ENCODE measurements at regions not wholly inside any gene's neighbourhood (a gene's known extent, or its start where the extent isn't known, plus 50 kb on each side); places are given as distances from the start of the nearest gene placed in this dataset.

- TF ChIP-seq, protein P1, sequence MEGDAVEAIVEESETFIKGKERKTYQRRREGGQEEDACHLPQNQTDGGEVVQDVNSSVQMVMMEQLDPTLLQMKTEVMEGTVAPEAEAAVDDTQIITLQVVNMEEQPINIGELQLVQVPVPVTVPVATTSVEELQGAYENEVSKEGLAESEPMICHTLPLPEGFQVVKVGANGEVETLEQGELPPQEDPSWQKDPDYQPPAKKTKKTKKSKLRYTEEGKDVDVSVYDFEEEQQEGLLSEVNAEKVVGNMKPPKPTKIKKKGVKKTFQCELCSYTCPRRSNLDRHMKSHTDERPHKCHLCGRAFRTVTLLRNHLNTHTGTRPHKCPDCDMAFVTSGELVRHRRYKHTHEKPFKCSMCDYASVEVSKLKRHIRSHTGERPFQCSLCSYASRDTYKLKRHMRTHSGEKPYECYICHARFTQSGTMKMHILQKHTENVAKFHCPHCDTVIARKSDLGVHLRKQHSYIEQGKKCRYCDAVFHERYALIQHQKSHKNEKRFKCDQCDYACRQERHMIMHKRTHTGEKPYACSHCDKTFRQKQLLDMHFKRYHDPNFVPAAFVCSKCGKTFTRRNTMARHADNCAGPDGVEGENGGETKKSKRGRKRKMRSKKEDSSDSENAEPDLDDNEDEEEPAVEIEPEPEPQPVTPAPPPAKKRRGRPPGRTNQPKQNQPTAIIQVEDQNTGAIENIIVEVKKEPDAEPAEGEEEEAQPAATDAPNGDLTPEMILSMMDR (conservative IDR thresholded peaks at IDR 0.05 in 1 of 2, IDR thresholded peaks at IDR 0.05 in 1 of 2; ENCODE audit: low read depth in 1 of 2, low read length in 2 of 2): no peak
- TF ChIP-seq EZH2 (IDR thresholded peaks at IDR 0.05; ENCODE audit: low read length, missing control alignments): no peak
Measured at GRCh38 chr2:188770296-188770695, 203.9 kb upstream of the COL3A1 start.
